Astrocyte of the cerebellum (primary cell): ENCODE measurements at regions not wholly inside any gene's neighbourhood (a gene's known extent, or its start where the extent isn't known, plus 50 kb on each side); places are given as distances from the start of the nearest gene placed in this dataset.

Experiments used
- DNase-seq: peaks from one replicate; pipeline ENCODE4 v3.0.0-alpha.2; 2011; ENCODE audit warnings: low read depth
- H3K4me3 ChIP-seq: 2 replicates; pipeline ENCODE4 v1.5.1; 2011; ENCODE audit warnings: mild to moderate bottlenecking, low read depth, low read length, moderate library complexity
- in situ Hi-C: cut with HindIII; loops from 2 replicates; pipeline ENCODE4 v1.10.0; 2017; ENCODE audit warnings: low sequenced_read_pairs
- TF ChIP-seq, protein P1 (sequence below): IDR thresholded peaks from 2 replicates; pipeline ENCODE4 v1.5.1; 2012; ENCODE audit warnings: low read length, low read depth, moderate library complexity, mild to moderate bottlenecking; ENCODE audit errors: missing control alignments

- in situ Hi-C loops = no loop called here
- no peak overlapping the region for H3K4me3 ChIP-seq
- TF ChIP-seq, protein P1, sequence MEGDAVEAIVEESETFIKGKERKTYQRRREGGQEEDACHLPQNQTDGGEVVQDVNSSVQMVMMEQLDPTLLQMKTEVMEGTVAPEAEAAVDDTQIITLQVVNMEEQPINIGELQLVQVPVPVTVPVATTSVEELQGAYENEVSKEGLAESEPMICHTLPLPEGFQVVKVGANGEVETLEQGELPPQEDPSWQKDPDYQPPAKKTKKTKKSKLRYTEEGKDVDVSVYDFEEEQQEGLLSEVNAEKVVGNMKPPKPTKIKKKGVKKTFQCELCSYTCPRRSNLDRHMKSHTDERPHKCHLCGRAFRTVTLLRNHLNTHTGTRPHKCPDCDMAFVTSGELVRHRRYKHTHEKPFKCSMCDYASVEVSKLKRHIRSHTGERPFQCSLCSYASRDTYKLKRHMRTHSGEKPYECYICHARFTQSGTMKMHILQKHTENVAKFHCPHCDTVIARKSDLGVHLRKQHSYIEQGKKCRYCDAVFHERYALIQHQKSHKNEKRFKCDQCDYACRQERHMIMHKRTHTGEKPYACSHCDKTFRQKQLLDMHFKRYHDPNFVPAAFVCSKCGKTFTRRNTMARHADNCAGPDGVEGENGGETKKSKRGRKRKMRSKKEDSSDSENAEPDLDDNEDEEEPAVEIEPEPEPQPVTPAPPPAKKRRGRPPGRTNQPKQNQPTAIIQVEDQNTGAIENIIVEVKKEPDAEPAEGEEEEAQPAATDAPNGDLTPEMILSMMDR = no peak
- DNase-seq = no peak
These were observed 196.9 kb downstream of the GRIN2B start for GRCh38 chr12:13784504-13784903.

DNA sequence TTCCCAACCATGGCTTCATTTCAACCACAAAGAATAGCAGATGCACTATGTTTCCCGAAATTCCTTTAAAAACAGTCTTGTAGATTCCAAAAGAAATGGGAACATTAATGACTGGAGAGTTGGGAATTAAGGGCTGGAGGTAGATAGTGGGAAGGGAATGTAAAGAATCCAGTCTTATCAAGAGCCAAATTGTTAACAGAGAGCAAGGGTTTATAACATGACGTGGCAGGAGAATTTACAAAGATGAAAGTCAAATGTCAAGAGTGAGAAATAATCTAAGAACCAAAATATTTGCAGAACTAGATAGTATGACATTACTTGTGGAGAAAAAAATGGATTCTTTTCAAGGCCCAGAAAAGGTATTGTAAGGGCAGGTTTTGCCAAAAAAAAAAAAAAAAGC is 200.9 kb downstream of the GRIN2B start:
- TF ChIP-seq, protein P1 = no peak
- DNase-seq = no peak
- in situ Hi-C loops = no loop called here
- H3K4me3 ChIP-seq = no peak overlapping the region

DNA sequence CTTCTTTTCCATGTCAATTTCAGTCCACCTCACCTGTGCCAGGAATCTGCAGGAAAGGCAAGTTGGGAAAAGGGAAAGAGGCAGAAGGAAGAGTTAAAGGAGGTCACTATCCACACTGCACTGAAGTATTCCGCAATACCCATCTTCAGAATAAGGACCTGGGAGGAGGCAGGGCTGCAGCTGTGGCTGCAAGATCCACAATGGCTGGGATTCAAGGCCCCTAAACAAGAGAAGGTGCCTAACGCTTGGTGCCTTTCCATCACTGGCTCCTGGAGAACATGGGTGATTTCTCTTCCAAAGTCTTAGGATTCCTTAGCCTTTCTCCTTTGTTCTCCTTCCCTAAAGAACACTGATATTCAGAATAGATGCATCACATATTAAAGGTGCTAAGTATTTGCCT is 204.0 kb downstream of the GRIN2B start:
- in situ Hi-C loops = no loop called here
- no peak for DNase-seq
- TF ChIP-seq, protein P1 = no peak
- no peak overlapping the region for H3K4me3 ChIP-seq

DNA sequence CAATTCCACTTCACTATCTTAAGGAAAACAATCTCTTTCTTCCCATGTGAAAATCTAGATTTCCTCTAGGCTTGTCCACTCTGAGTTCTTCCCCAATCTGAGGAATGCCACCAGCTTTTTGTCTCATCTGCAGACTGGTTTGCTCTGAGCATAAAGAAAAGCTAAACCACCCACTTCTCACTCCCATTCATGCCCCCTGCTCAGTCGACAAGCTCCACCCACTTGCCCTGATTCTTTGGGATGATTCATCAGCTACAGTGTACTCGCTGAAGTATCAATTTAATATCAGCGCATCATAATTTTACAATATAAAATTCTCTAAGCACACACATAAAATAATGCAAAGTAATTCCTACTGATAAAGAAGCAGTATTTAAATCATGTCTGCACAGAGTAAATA is 209.1 kb downstream of the GRIN2B start:
- in situ Hi-C loops = no loop called here
- H3K4me3 ChIP-seq = no peak overlapping the region
- no peak for DNase-seq
- TF ChIP-seq, protein P1 = no peak

DNA sequence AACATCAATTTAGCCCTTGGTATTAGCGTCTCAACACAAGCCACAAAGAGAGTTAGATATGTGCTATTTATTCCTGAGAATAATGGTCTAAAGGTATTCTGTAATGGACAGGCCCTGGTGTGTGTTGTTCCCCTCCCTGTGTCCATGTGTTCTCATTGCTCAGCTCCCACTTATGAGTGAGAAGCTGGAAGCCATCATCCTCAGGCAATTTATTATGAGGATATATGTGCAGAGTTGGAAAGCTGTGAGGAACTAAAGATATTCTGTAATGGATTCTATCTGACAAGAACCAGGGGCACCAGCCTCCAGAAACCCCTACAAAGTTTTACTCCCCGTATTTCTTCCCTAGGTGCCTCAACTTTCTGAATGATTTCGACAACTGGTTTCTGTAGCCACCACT is 210.8 kb downstream of the GRIN2B start:
- no peak overlapping the region for H3K4me3 ChIP-seq
- TF ChIP-seq, protein P1 = no peak
- DNase-seq = no peak
- in situ Hi-C loops = no loop called here

GRCh38 chr12:13769966-13770365 is 211.4 kb downstream of the GRIN2B start:
- TF ChIP-seq, protein P1 = no peak
- DNase-seq = no peak
- no peak overlapping the region for H3K4me3 ChIP-seq
- in situ Hi-C loops = no loop called here

- no peak for DNase-seq
- no peak overlapping the region for H3K4me3 ChIP-seq
- in situ Hi-C loops = no loop called here
- TF ChIP-seq, protein P1 = no peak
These were observed 212.1 kb downstream of the GRIN2B start for GRCh38 chr12:13769273-13769672.
